ENCODE measurements at regions not wholly inside any gene's neighbourhood (a gene's known extent, or its start where the extent isn't known, plus 50 kb on each side); places are given as distances from the start of the nearest gene placed in this dataset.

DNA sequence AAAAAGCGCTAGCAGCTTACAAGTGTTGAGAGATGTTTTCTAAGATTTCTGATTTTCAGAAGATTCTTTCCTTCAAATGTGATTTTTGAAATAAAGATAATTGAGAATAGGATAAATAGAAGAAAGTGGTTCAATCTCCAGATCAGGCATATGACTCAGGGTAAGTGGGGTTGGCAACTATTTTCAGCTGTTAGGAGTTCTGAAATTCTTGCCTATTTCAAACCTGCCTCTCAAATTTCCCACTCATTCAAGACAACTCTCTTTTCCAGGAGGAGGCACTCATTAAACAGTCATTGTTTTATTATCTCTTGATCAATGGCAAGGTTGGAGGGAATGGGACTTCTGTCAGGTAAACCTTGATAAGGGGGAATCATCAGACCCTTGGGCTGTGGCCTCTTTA is 138.9 kb downstream of the HNMT start:
- TF ChIP-seq, protein P1, sequence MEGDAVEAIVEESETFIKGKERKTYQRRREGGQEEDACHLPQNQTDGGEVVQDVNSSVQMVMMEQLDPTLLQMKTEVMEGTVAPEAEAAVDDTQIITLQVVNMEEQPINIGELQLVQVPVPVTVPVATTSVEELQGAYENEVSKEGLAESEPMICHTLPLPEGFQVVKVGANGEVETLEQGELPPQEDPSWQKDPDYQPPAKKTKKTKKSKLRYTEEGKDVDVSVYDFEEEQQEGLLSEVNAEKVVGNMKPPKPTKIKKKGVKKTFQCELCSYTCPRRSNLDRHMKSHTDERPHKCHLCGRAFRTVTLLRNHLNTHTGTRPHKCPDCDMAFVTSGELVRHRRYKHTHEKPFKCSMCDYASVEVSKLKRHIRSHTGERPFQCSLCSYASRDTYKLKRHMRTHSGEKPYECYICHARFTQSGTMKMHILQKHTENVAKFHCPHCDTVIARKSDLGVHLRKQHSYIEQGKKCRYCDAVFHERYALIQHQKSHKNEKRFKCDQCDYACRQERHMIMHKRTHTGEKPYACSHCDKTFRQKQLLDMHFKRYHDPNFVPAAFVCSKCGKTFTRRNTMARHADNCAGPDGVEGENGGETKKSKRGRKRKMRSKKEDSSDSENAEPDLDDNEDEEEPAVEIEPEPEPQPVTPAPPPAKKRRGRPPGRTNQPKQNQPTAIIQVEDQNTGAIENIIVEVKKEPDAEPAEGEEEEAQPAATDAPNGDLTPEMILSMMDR (IDR thresholded peaks at IDR 0.05): no peak
- TF ChIP-seq POLR2A (IDR thresholded peaks at IDR 0.05): no peak

All from Peyer's patch (tissue), 4 donors.